ENCODE measurements at regions not wholly inside any gene's neighbourhood (a gene's known extent, or its start where the extent isn't known, plus 50 kb on each side); places are given as distances from the start of the nearest gene placed in this dataset.
"Not testable (repeated sequence)": the region's sequence is repeated elsewhere in the genome, so short reads cannot be mapped to it uniquely, and the experiment has no call there.

DNA sequence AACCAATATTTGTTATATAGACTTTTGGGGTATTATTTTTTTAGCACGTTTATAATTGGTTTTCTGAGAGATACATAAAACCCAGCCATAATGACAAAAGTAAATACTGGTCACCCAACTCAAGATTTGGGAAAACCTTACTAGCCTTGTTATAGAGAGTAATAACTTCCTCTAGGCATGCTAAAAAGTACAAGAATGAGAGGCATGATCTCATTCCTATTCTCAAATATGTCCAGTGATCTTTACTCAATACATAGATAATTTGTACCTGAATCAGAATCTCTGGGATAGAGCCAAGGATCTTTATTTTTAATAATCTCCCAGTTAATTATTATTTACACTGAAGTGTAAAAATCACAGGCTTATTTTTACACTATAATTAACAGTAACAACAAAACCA is 395.5 kb downstream of the TGIF2LY start:
- DNase-seq, result not testable (repeated sequence)

DNA sequence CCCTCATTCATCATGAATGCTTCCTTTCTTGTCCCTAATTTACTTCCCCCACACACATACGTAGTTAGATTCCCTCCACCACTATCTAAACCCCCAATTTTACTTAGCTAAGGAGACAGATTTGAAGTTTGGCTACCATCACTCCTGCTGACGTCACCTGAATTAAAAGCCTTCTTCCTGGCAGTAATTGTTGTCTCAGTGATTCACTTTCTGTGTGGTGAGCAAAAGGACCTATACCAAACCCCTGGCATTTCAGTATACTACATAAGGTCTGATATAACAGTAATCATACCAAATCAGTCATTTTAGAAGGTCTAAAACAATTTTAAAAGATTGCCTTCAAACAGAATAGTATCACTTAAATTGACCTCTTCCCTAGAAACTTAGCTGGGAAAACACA is 396.1 kb downstream of the TGIF2LY start:
- DNase-seq, result not testable (repeated sequence)

DNA sequence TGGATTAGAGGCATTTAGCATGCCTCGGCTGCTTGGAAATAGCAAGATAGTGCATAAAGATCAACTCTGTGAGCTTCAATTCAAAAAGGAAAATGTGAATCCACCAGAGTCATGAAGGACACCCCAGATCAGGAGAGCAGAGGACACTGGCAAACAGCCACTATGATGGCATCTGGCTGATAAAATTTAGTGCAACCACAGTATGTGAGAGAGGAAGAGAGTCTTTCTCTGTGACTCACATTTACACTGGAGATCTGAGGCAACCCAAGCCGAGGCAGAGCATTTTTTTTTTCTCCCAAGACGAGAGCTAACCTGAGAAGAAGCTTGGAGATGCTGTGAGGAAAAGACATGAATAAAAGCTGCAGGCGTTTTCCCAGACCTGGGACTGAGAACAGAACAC is 401.9 kb downstream of the TGIF2LY start:
- peak; percentile 10 for DNase-seq

DNA sequence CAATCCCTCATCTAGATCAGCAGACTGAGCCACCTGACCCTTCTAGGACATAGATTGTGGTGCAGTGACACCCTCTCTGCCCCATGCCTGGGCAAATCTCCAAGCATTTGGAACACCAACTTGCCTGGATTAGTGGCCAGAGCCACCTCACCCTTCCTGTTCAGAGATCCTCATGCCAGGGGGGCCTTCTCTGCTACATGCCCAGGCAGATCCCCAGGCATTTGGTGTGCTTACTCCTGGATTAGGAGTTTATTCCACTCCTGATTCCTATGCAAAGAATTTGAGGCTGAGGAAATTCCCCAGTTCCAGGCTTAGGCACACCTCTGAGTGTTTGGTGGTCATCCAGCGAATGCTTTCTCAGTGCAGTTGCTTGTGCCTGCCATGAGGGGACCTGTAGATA is 402.9 kb downstream of the TGIF2LY start:
- DNase-seq, result not testable (repeated sequence)

Measured in fibroblast of skin of right quadriceps (primary cell).